HG02884 (cell line): ENCODE measurements at regions not wholly inside any gene's neighbourhood (a gene's known extent, or its start where the extent isn't known, plus 50 kb on each side); places are given as distances from the start of the nearest gene placed in this dataset.
"Not testable (repeated sequence)": the region's sequence is repeated elsewhere in the genome, so short reads cannot be mapped to it uniquely, and the experiment has no call there.

Experiments used
- ATAC-seq: cut with Tn5 transposase; IDR thresholded peaks from one replicate; pipeline ENCODE4 v1.9.1; 2021; ENCODE audit warnings: mild to moderate bottlenecking, moderate library complexity; ENCODE audit not compliant: unreplicated experiment

DNA sequence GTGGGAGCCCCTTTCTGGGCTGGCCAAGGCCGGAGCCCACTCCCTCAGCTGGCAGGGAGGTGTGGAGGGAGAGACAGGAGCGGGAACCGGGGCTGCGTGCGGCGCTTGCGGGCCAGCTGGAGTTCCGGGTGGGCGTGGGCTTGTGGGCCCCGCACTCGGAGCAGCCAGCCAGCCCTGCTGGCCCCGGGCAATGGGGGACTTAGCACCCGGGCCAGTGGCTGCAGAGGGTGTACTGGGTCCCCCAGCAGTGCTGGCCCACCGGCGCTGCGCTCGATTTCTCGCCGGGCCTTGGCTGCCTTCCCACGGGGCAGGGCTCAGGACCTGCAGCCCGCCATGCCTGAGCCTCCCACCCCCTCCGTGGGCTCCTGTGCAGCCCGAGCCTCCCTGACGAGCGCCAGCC, 1082.5 kb downstream of the PCDH17 start:
- ATAC-seq = not testable (repeated sequence)

DNA sequence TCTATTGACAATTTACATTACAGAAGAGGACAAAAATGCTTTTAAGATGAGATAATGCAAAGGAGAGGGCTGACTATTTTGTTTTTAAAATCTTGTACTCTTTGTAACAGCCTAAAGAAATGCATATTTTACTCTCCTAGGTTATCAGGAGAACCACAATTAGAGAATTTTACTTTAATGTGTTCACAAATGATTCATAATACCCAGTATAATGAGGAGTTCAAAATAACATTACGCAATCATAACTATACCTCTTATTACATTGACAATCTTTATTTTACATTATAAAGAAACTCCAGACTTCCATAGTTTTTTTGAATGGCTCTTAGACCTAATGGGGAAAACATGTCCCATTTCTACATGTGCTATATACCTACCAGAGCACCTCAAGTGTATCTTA, 1089.7 kb downstream of the PCDH17 start:
- no peak for ATAC-seq

DNA sequence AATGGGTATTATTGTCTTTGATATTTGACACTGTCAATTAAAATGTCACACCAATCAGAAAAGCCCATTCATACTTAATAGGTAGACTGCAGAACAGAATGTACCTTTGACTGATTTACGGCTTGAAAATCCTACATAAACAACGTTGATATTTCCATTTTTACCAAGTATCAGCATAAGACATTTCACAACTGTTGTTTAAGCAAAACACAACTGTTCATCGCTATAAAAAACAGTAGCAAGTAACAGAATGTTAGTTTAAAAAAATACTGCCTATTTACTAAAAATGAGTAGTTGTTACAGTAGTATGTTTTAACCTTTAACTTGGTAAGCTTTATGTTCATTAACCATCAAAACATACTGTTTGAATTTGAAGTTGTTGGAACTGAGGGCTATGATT, 1096.6 kb downstream of the PCDH17 start:
- no peak for ATAC-seq

- ATAC-seq = no peak
These were observed 1097.8 kb downstream of the PCDH17 start for GRCh38 chr13:58729361-58729760.

DNA sequence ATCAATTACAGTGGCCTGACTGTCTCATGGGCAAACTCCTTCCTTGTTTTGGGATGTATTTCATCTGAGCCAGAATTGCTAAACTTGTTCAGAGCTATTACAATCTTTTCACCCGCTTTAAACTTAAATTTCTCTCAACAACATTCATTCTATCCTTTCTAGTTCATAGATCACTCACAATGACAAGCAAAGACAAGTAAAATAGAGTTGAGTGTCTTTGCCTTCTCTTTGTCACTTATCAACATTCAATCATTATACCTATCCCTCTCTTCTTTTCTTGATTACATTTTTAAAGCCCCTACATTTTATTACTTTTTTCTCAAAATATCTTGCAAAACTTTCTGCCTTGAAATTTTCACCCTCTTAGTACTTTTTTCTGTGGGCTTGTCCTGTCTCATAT, 1113.1 kb downstream of the PCDH17 start:
- no peak for ATAC-seq

GRCh38 chr13:58767566-58767965, 1136.0 kb downstream of the PCDH17 start:
- no peak for ATAC-seq

GRCh38 chr13:58773280-58773859, 1141.8 kb downstream of the PCDH17 start:
- no peak for ATAC-seq

DNA sequence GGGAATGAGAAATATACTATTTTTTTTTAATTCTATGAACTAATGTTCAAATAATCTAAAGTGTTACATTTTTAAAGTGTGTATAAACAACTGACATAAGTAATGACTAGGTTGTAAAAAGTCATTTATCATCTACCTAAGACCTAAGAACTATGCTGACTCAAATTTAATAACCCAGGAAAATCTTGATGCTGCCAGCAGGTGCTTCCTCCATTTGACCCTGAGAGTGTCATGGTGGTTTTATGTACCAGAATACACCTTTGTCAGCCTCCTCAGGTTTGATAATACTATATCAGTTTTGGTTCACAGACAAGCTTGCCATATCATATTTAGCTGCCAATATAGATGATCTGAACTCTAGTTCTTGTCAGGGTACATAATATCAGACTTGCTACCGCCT, 1151.2 kb downstream of the PCDH17 start:
- ATAC-seq = no peak

DNA sequence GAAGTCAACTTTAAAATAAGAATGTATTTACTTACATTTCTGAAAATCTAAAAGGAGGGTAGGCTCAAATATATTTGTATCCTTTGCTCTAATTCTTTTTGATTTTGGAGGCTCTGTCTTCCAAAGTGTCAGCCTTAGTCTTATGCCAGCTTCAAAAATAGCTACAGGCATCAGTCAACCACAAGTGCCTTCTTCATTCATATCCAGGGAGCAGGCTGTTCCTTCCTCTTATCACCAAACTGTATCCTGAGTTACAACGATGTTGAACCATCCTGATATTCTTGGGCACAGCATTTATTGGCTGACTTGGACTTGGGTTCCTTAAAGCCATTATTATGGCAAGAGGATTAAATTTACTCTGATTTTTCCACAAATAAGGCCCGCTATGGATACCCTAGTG, 1161.3 kb downstream of the PCDH17 start:
- ATAC-seq = no peak

- ATAC-seq = no peak
These were observed 1164.2 kb downstream of the PCDH17 start for GRCh38 chr13:58795715-58796114.

DNA sequence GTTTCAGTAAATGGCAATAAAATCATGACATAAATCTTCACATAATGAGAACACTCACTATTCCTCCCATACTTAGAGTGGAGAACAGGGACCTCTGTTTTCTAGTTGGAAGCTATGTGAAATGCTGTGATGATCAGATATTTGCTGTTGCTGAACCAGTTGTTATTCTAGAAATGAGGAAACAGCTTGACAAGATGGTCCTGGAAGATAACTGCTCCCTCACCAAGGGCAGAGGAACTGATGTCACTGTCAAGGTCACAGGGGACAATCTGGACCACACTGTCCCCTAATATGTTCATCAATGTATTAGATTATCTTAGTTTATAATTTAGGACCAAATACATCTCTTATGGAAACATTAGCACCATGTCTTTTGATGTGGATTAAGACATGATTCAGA, 1173.3 kb downstream of the PCDH17 start:
- ATAC-seq = no peak

DNA sequence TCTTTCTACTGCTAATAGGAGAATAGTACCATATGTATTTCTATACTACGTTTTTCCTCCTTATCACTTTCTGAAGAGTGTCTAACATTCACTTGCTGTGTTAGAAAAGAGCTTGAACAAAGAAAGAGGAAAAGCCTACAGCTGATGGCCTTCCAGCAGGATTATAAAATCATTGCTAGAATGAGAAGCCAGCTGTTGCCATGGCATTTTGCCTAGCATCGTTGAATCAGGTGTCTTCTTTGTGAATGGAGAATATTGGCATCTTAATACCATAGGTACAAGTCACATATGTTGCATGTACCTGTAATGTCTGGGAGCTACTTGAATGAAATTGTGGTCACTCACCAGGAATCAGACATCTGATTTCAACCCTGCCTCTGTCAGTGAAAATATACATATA, 1174.9 kb downstream of the PCDH17 start:
- ATAC-seq = no peak

GRCh38 chr13:58823701-58824100, 1192.2 kb downstream of the PCDH17 start:
- ATAC-seq = no peak

- no peak for ATAC-seq
These were observed 1196.4 kb downstream of the PCDH17 start for GRCh38 chr13:58827904-58828303.

DNA sequence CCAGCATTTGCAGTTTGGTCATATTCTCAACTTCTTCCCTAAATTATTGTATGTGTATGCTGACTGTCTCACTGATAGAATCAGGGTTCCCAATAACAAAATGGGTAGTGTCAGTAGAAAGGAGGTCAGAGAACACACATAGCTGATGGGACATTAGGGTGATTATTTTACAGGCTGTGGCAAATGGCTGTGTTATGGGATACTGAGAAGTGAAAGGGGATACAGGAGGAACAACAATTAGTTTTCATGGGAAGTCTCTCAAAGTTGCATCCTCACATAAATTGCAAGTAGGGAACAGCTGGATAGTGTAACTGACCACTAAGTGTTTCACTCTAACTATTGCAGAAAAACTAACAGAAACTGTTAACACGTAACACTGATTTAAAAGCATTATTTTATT, 1199.3 kb downstream of the PCDH17 start:
- ATAC-seq = no peak

- no peak for ATAC-seq
These were observed 1207.1 kb downstream of the PCDH17 start for GRCh38 chr13:58838615-58839014.

GRCh38 chr13:58843071-58843470, 1211.5 kb downstream of the PCDH17 start:
- ATAC-seq = no peak

- ATAC-seq = no peak
These were observed 1212.0 kb downstream of the PCDH17 start for GRCh38 chr13:58843567-58843966.

GRCh38 chr13:58850161-58850560, 1218.6 kb downstream of the PCDH17 start:
- no peak for ATAC-seq

DNA sequence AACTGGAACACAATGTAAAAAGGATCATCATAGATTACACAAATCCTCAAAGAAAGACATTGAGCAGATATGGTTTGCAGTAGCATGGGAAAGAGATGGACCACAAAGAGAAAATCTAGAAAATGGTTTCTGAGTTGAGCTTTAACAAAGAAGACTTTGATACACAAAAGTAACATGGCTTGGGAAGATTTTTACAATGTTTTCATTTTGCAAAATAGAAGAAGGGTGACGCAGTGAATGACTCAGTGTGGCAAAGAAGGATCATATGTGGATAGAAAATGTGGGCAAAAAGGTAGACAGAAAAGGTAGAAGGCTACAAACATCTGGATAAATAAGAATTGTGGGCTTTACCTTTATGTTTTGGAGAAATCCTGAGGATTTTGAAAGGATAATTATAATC, 1220.5 kb downstream of the PCDH17 start:
- no peak for ATAC-seq

- no peak for ATAC-seq
These were observed 1223.7 kb downstream of the PCDH17 start for GRCh38 chr13:58855283-58855682.

GRCh38 chr13:58858870-58859371, 1227.4 kb downstream of the PCDH17 start:
- no peak for ATAC-seq

GRCh38 chr13:58865286-58865685, 1233.7 kb downstream of the PCDH17 start:
- no peak for ATAC-seq
